Stimulated activated CD8-positive, alpha-beta memory T cell treated with anti-CD3 and anti-CD28 coated beads, Interleukin-7, amount 100 ng/mL, for 48 hours (primary cell): ENCODE measurements at regions not wholly inside any gene's neighbourhood (a gene's known extent, or its start where the extent isn't known, plus 50 kb on each side); places are given as distances from the start of the nearest gene placed in this dataset.
"Not testable (repeated sequence)": the region's sequence is repeated elsewhere in the genome, so short reads cannot be mapped to it uniquely, and the experiment has no call there.

Source experiments
- DNase-seq, 2 donors: peaks; one replicate each; pipeline ENCODE4 v3.0.0-alpha.2; 2020; ENCODE audit warnings: low read depth in 1 of 2; ENCODE audit errors: extremely low read depth in 1 of 2

DNA sequence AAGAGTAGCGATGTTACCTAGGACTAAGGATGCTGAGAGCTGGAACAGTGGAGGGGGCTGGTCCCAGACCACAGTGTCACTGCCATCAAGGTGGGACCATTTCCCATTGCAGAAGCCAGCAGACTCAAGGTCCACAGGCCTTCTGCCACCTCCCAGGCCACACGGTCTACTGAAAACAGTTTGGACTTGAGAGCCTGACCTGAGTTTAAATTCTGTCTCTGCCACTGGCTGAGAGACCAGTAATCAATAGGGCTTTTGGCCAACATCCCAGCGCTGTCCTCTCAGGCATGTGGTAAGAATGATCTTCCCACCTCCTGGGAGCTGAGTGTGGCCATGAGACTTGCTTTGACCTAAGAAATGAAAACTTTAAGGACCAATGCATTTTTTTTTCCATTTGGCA is 331.4 kb upstream of the CDH5 start:
- no peak for DNase-seq

DNA sequence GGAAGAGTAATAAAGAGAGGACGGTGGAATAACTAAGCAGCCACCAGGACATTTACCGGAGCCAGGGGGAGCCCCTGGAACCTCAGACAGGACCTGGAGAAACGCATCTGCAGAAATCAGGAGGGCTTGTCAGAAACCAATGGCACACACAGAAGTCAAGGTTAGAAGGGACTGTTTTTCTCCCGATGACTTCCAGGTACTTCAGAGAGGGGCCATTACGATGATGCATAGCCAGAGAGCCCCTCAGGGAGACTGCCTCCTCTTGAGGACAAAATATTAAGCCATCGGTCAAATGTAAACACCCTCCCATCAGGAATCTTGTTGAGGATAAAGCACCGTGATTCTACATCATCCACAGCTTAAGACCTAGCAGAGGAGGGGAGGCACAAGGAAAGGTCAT is 333.6 kb upstream of the CDH5 start:
- no peak for DNase-seq

GRCh38 chr16:66030036-66030435 is 336.5 kb upstream of the CDH5 start:
- DNase-seq = no peak

GRCh38 chr16:66028510-66029216 is 337.8 kb upstream of the CDH5 start:
- DNase-seq = no peak

GRCh38 chr16:66026787-66027330 is 339.6 kb upstream of the CDH5 start:
- no peak for DNase-seq

DNA sequence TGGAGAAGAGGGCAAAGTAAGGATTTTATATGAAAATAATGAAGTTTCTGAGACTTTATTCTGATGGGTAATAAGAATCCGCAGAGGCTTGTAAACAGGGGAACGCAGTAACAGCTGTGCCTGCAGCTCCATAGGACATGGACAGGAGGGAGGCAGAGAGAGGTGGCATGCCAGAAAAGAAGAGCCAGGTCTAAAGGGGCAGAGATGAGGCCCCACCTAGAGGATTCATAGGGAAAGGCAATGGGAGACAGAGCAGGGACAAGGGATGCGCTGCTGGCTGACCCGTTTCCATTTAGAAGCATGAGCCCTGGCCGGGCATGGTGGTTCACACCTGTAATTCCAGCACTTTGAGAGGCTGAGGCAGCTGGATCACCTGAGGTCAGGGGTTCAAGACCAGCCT is 340.3 kb upstream of the CDH5 start:
- no peak for DNase-seq

DNA sequence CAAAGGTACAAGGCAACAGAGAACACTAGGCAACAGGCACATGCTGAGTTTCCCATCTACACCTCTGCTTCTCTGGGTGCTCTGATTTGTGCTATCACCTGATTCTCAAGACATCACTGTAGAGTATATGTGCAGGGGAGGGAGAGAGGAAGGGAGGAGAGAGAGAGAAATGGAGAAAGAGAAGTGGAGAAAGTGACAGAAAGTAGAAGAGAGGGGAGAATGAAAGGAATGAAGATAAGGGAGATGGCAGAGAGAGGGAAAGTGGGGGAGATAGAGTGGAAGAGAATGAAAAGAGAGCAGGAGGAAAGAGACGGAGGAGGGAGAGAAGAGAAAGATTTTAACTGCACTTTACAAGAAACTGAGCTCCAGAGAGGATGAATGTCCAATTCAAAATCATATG is 340.7 kb upstream of the CDH5 start:
- no peak for DNase-seq

GRCh38 chr16:66024567-66024966 is 341.9 kb upstream of the CDH5 start:
- not testable (repeated sequence) for DNase-seq

DNA sequence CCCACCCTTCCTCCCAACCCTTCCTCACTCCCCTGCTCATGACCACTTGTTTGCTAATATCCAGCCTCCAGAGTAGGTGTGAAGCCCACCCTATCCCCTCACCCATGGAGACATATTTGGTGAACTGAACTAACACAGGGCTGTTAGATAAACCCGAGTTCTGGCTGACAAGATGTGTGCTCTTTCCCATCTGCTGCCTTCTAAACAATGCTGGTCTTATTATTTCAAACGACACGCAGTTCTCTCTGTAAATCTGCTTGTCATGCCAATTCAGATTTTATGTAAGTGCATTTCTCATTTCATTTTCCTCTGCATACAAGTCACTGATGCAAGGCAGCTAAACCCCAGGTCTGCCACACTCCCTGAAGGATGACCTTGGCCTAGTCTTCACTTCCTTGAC is 343.0 kb upstream of the CDH5 start:
- no peak for DNase-seq

- no peak for DNase-seq
Observed at GRCh38 chr16:66020642-66021041, 345.8 kb upstream of the CDH5 start.

DNA sequence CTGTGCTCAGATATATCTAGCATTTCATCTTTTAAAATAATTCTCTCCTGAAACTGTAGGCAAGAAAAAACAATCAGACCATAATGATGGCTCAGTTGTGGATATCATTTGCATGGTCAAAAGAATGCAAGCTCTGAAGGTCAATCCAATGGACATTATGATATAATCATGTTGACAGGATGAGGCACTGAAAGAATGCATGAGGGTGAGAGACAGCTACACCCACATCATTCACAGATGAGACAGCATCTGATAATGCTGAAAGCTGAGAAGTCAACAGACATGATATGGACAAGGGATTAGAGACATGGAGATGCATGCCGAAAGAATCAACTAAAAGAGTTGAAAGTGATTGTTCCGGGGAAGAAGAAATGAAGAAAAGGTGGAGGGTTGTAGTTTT is 346.4 kb upstream of the CDH5 start:
- DNase-seq = no peak

- not testable (repeated sequence) for DNase-seq
Observed at GRCh38 chr16:66019502-66019901, 347.0 kb upstream of the CDH5 start.

DNA sequence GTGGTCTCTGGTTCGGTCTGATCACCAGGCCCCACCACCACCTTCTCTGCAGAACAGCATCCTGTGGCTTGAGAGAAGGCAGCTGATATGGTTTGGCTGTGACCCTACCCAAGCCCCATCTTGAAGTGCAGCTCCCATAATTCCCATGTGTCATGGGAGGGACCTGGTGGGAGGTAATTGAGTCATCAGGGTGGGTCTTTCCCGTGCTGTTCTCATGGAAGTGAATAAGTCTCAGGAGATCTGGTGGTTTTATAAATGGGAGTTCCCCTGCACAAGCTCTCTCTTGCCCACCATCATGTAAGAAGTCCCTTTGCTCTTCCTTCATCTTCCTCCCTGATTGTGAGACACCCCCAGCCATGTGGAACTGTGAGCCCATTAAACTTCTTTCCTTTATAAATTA is 352.3 kb upstream of the CDH5 start:
- no peak for DNase-seq

- no peak for DNase-seq
Observed at GRCh38 chr16:66013486-66013885, 353.0 kb upstream of the CDH5 start.

GRCh38 chr16:66008136-66008535 is 358.4 kb upstream of the CDH5 start:
- no peak for DNase-seq

DNA sequence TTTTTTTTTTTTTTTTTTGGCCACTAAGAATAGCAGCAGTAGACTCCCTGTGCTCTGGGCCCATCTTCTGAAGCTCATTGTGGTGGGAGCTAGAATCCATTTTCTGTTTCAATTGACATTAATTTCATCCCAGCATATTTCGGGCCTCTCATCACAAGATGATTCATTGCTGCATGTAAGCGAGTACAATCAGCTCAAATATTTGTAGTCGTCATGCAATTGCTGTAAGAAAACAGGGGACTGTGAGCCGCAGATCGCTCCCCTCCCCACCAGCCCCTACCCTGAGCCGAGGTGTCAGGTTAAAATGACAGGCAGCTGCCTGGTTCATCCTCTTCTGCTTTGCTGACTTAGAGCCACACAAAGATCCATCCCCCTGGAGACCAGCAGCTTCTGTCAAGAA is 358.8 kb upstream of the CDH5 start:
- no peak for DNase-seq

GRCh38 chr16:66006485-66006884 is 360.0 kb upstream of the CDH5 start:
- no peak for DNase-seq

DNA sequence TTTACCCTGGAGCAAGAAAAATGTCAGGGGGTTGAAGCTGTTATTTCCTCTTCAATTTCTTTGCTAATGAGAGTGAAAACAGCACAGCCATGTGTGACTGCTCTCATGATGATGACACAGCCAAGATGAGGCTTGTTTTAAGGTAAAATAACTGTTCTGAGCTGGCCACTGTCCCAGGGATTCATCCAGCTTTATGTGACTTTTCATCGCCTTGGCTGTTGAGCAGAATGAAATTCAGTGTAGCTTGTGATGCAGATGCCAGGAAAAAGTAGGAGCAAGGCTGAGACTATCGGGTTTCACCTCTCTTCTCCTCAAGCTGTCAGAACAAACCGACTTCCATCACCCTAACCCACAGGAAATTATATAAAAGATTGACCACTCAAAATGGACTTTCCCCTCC is 361.8 kb upstream of the CDH5 start:
- no peak for DNase-seq

GRCh38 chr16:66003201-66003600 is 363.3 kb upstream of the CDH5 start:
- no peak for DNase-seq

DNA sequence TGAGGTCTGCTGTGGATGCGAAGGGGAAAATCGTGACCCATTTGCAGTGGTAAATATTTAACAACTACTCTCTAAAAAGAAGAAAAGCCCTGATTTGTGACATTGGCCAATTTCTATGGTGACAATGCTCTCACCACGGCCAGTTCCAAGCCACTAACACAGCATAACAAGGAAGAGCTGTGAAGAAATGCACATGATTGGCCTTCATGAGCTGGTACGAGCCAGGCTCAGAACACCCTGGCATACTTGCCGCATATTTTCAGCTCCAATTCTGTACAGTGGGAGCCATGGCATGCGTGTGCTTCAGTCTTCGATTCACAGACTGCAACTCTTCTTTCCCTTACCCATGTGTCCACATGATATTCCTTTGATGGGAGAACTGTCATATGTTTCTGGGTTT is 363.9 kb upstream of the CDH5 start:
- no peak for DNase-seq

DNA sequence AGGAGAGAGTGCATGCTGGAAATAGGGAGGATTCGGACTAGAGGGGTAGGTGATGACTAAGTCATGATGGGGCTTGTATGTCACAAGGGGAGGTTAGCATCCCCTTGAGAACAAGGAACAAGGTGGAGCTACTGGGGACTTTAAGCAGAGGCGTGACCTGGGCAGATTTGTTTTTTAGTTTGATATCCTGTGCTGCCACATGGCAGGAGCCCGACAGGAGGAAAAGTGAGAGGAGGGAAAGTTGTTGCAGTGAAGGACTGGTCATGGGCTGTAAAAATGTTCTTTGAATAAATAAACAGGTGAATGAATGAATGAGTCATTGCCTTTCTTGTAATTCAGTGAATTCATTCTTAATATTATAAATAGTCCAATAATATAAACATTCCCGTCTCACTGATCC is 365.1 kb upstream of the CDH5 start:
- DNase-seq = no peak

DNA sequence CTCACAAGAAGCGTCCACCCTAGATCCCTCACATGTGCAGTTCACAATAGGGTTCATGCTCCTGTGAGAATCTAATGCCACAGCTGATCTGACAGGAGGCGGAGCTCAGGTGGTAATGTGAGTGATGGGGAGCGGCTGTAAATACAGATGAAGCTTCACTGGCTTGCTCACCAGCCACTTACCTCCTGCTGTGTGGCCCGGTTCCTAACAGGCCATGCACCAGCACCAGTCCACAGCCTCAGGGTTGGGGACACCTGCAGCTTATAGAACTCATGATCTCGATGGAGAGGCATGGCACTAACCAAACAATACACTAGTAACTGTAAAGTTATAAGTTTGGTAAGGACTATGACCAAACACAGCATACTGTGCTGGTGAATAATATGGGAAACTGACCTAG is 368.0 kb upstream of the CDH5 start:
- no peak for DNase-seq

DNA sequence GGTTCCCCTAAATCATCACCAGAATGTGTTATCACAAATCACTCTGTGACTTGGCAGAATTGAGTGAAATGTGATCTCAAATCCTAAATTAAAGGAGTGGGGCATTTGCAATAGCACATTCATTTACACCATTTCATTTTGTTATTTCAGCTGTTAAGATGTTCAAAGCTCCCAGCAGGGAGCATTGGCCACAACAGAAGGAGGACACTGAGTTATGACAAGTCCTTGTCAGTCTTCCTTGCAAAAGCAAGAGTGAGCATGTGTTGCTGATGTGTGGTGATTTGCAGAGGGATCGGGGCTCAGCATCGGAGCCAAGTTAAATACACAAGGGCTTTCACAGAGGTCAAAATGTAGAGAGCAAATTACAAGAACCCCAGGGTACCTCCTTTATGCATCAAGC is 372.2 kb upstream of the CDH5 start:
- DNase-seq = no peak
